ENCODE measurements at regions not wholly inside any gene's neighbourhood (a gene's known extent, or its start where the extent isn't known, plus 50 kb on each side); places are given as distances from the start of the nearest gene placed in this dataset.

DNA sequence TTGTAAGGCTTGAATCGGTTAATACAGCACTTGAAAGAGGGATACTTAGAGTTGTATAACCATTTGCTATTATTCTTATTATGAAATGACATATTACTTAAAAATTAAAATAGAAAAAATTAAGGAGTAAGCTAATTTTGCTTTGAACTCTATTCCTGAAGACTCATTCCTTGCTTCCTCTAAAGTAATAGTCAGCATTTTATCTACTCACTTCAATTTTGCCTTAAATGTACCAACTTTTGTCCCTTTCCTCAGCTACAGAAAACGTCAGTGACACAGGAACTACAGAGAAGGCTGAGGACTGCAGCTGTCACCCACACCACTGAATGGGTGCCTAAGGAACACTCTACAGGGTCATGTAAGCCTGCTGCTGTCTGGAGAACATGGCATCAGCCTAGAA, 80.7 kb upstream of the OSR1 start:
- H3K79me2 ChIP-seq (ENCODE audit: insufficient read depth, low read depth), result no peaks in the 10 kb centered on the region
- no peak overlapping the region for H3K27ac ChIP-seq
- H3K4me2 ChIP-seq, result no peak overlapping the region
- no peak overlapping the region for H3K9ac ChIP-seq
- H3K4me1 ChIP-seq (ENCODE audit: low read depth, poor library complexity, severe bottlenecking), result no peaks in the 10 kb centered on the region
- no peak overlapping the region for H3K4me3 ChIP-seq (IDR thresholded peaks at IDR 0.05; ENCODE audit: insufficient read depth, low read depth, low read length)
- TF ChIP-seq CTCF (conservative IDR thresholded peaks at IDR 0.05; ENCODE audit: low read depth, low read length), result no peak
- H2AFZ ChIP-seq (ENCODE audit: low read depth), result no peak overlapping the region
- no peaks in the 10 kb centered on the region for H3K27me3 ChIP-seq (ENCODE audit: insufficient read depth, low read depth)
- H4K20me1 ChIP-seq (ENCODE audit: insufficient read depth), result no peaks in the 10 kb centered on the region
- H3K36me3 ChIP-seq (ENCODE audit: insufficient read depth), result no peaks in the 10 kb centered on the region

- Histone ChIP-seq H3K4me2 (no peak overlapping the region), H3K9ac (no peak overlapping the region), H3K4me1 (ENCODE audit: low read depth, poor library complexity, severe bottlenecking) (no peaks in the 10 kb centered on the region), H3K27me3 (ENCODE audit: insufficient read depth, low read depth) (no peaks in the 10 kb centered on the region), H4K20me1 (ENCODE audit: insufficient read depth) (no peaks in the 10 kb centered on the region), H3K27ac (no peak overlapping the region), H2AFZ (ENCODE audit: low read depth) (no peak overlapping the region), H3K4me3 (IDR thresholded peaks at IDR 0.05; ENCODE audit: insufficient read depth, low read depth, low read length) (no peak overlapping the region), H3K36me3 (ENCODE audit: insufficient read depth) (no peaks in the 10 kb centered on the region), H3K79me2 (ENCODE audit: insufficient read depth, low read depth) (no peaks in the 10 kb centered on the region)
- no peak for TF ChIP-seq CTCF (conservative IDR thresholded peaks at IDR 0.05; ENCODE audit: low read depth, low read length)
These were observed 77.4 kb upstream of the OSR1 start for GRCh38 chr2:19435815-19436214.

GRCh38 chr2:19434413-19434812, 76.0 kb upstream of the OSR1 start:
- Histone ChIP-seq H2AFZ (ENCODE audit: low read depth) (no peak overlapping the region), H3K9ac (no peak overlapping the region), H3K79me2 (ENCODE audit: insufficient read depth, low read depth) (no peaks in the 10 kb centered on the region), H3K4me3 (IDR thresholded peaks at IDR 0.05; ENCODE audit: insufficient read depth, low read depth, low read length) (no peak overlapping the region), H3K27ac (no peak overlapping the region), H3K36me3 (ENCODE audit: insufficient read depth) (no peaks in the 10 kb centered on the region), H3K27me3 (ENCODE audit: insufficient read depth, low read depth) (no peaks in the 10 kb centered on the region), H4K20me1 (ENCODE audit: insufficient read depth) (no peaks in the 10 kb centered on the region), H3K4me2 (no peak overlapping the region), H3K4me1 (ENCODE audit: low read depth, poor library complexity, severe bottlenecking) (no peaks in the 10 kb centered on the region)
- no peak for TF ChIP-seq CTCF (conservative IDR thresholded peaks at IDR 0.05; ENCODE audit: low read depth, low read length)

DNA sequence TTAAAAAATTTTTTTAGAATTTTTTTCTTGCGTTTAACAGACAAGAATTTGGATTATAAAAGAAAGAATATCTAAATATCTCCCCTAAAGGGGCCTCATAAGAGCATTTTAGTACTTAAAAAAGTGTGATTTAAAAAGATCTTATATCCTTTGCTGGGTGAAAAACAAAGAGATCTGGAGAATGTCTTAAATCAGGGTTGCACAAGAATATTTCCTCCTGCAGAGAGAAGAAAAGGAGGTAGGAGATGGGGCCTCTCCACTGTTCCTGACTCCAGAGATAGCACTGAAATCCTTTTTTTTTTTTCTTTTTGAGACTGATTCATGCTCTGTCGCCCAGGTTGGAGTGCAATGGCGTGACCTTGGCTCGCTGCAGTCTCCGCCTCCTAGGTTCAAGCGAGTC, 68.5 kb upstream of the OSR1 start:
- no peak overlapping the region for H3K9ac ChIP-seq
- no peaks in the 10 kb centered on the region for H4K20me1 ChIP-seq (ENCODE audit: insufficient read depth)
- H3K27me3 ChIP-seq (ENCODE audit: insufficient read depth, low read depth), result no peaks in the 10 kb centered on the region
- no peak overlapping the region for H3K4me3 ChIP-seq (IDR thresholded peaks at IDR 0.05; ENCODE audit: insufficient read depth, low read depth, low read length)
- no peak for TF ChIP-seq CTCF (conservative IDR thresholded peaks at IDR 0.05; ENCODE audit: low read depth, low read length)
- no peaks in the 10 kb centered on the region for H3K79me2 ChIP-seq (ENCODE audit: insufficient read depth, low read depth)
- no peak overlapping the region for H2AFZ ChIP-seq (ENCODE audit: low read depth)
- H3K27ac ChIP-seq, result no peak overlapping the region
- H3K36me3 ChIP-seq (ENCODE audit: insufficient read depth), result no peaks in the 10 kb centered on the region
- no peak overlapping the region for H3K4me2 ChIP-seq
- H3K4me1 ChIP-seq (ENCODE audit: low read depth, poor library complexity, severe bottlenecking), result no peaks in the 10 kb centered on the region

DNA sequence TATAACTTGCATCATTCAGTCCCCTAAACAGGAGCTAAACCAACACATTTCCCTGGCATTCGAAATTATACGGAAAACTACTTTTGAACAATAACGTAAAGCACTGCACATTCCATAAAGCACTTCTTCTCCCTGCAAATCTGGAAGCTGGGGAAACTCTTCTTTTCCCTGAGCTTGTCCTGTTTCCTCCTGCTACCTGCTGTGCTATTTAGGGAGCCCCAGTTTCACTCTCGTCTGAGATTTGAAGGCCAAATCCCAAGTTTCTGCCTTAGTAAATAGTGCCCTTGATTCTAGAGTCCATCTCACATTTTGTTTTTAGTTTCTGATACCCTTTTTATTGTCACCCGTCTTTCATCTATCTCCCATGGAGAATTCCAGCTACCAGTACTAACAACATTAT, 67.7 kb upstream of the OSR1 start:
- Histone ChIP-seq H3K4me2 (no peak overlapping the region), H2AFZ (ENCODE audit: low read depth) (no peak overlapping the region), H3K27ac (no peak overlapping the region), H3K79me2 (ENCODE audit: insufficient read depth, low read depth) (no peaks in the 10 kb centered on the region), H3K36me3 (ENCODE audit: insufficient read depth) (no peaks in the 10 kb centered on the region), H4K20me1 (ENCODE audit: insufficient read depth) (no peaks in the 10 kb centered on the region), H3K4me1 (ENCODE audit: low read depth, poor library complexity, severe bottlenecking) (no peaks in the 10 kb centered on the region), H3K27me3 (ENCODE audit: insufficient read depth, low read depth) (no peaks in the 10 kb centered on the region), H3K4me3 (IDR thresholded peaks at IDR 0.05; ENCODE audit: insufficient read depth, low read depth, low read length) (no peak overlapping the region), H3K9ac (no peak overlapping the region)
- TF ChIP-seq CTCF (conservative IDR thresholded peaks at IDR 0.05; ENCODE audit: low read depth, low read length), result no peak

Measured in KMS-11 (cell line).